ENCODE measurements at regions not wholly inside any gene's neighbourhood (a gene's known extent, or its start where the extent isn't known, plus 50 kb on each side); places are given as distances from the start of the nearest gene placed in this dataset.

- no peaks in the 10 kb centered on the region for H4K20me1 ChIP-seq (ENCODE audit: insufficient read depth)
- H3K4me3 ChIP-seq (ENCODE audit: low read depth in 2 of 2, low read length in 1 of 2), result no peak overlapping the region
- no peaks in the 10 kb centered on the region for H3K36me3 ChIP-seq (replicated peaks in 1 of 2; ENCODE audit: control insufficient read depth in 1 of 2, insufficient read depth in 2 of 2, low read length in 1 of 2)
- no peaks in the 10 kb centered on the region for H3K27me3 ChIP-seq (ENCODE audit: insufficient read depth)
- H3K79me2 ChIP-seq (ENCODE audit: insufficient read depth), result no peaks in the 10 kb centered on the region
- H3K4me2 ChIP-seq, result no peak overlapping the region
- H3K9me3 ChIP-seq, result no peaks in the 10 kb centered on the region
- H3K9ac ChIP-seq, result no peak overlapping the region
- ChIA-PET POLR2A (no interaction called here), CTCF (no interaction called here)
- H2AFZ ChIP-seq (ENCODE audit: low read depth), result no peak overlapping the region
- DNase-seq, result no peak
- no peak overlapping the region for H3K27ac ChIP-seq (ENCODE audit: low read depth in 2 of 2, low read length in 1 of 2)
- H3K4me1 ChIP-seq (ENCODE audit: control insufficient read depth in 1 of 2, insufficient read depth in 2 of 2, low read depth in 1 of 2, low read length in 1 of 2), result no peaks in the 10 kb centered on the region
- H3F3A ChIP-seq (replicated peaks; ENCODE audit: insufficient read depth), result no peaks in the 10 kb centered on the region
- no peak for TF ChIP-seq PBX3 (IDR thresholded peaks at IDR 0.05)
- no peak for TF ChIP-seq EP300 (IDR thresholded peaks at IDR 0.05; ENCODE audit: borderline replicate concordance in 1 of 2, low read depth in 1 of 2, low read length in 1 of 2)
- TF ChIP-seq TAF1 (IDR thresholded peaks at IDR 0.05; ENCODE audit: borderline replicate concordance, low read depth, low read length), result no peak
- TF ChIP-seq ELF1 (IDR thresholded peaks at IDR 0.05), result no peak
- no peak for TF ChIP-seq CTCF (IDR thresholded peaks at IDR 0.05)
- TF ChIP-seq GABPA (IDR thresholded peaks at IDR 0.05; ENCODE audit: low read depth), result no peak
- TF ChIP-seq EZH2phosphoT487 (IDR thresholded peaks at IDR 0.05; ENCODE audit: borderline replicate concordance, low read depth), result no peak
- TF ChIP-seq FOSL2 (IDR thresholded peaks at IDR 0.05; ENCODE audit: borderline replicate concordance, low read depth), result no peak
- TF ChIP-seq IRF3 (IDR thresholded peaks at IDR 0.05; ENCODE audit: low read depth, low read length), result no peak
- no peak for TF ChIP-seq NFIC (IDR thresholded peaks at IDR 0.05; ENCODE audit: borderline replicate concordance)
- TF ChIP-seq RAD21 (IDR thresholded peaks at IDR 0.05; ENCODE audit: low read length), result no peak
- TF ChIP-seq USF2 (IDR thresholded peaks at IDR 0.05; ENCODE audit: borderline replicate concordance, low read depth, low read length), result no peak
- no peak for TF ChIP-seq JUND (IDR thresholded peaks at IDR 0.05)
- no peak for TF ChIP-seq POLR2AphosphoS5 (IDR thresholded peaks at IDR 0.05; ENCODE audit: low read depth, low read length)
- no peak for TF ChIP-seq RFX5 (IDR thresholded peaks at IDR 0.05; ENCODE audit: low read length)
- no peak for TF ChIP-seq SIN3A (IDR thresholded peaks at IDR 0.05; ENCODE audit: borderline replicate concordance, low read depth, low read length)
- TF ChIP-seq RXRA (IDR thresholded peaks at IDR 0.05; ENCODE audit: borderline replicate concordance, low read depth), result no peak
- TF ChIP-seq REST (IDR thresholded peaks at IDR 0.05; ENCODE audit: low read depth, low read length), result no peak
- no peak for TF ChIP-seq RCOR1 (IDR thresholded peaks at IDR 0.05; ENCODE audit: low read length)
- TF ChIP-seq ZBTB33 (IDR thresholded peaks at IDR 0.05; ENCODE audit: borderline replicate concordance, low read depth), result no peak
- 16% methylated on average over 3 of the region's 3 CpGs for WGBS (ENCODE audit: low lambda C conversion rate)
- no peaks in the 10 kb centered on the region for H3K9me2 ChIP-seq
Observed at GRCh38 chrX:141787655-141788054, 50.5 kb upstream of the MAGEC3 start.
